Body of pancreas (tissue), 4 donors: ENCODE measurements at regions not wholly inside any gene's neighbourhood (a gene's known extent, or its start where the extent isn't known, plus 50 kb on each side); places are given as distances from the start of the nearest gene placed in this dataset.

ENCODE experiments used
- ATAC-seq: fragments of 150-250 bp; one replicate; pipeline ENCODE4 v1.9.1; 2016
- DNase-seq, 4 donors: peaks; one replicate each; pipeline ENCODE4 v3.0.0-alpha.2; 2019
- H3K27ac ChIP-seq, 4 donors: fragments of 200-600 bp; sonication (generic); 1 replicate in 3 of 4; 2 replicates in 1 of 4; pipeline versions ENCODE4 v1.5.1 to v1.6.1; 2016 to 2019; ENCODE audit warnings: mild to moderate bottlenecking in 1 of 4, mixed read lengths in 1 of 4, moderate library complexity in 1 of 4
- H3K27me3 ChIP-seq, 2 donors: fragments of 200-600 bp; sonication (generic); one replicate each; pipeline ENCODE4 v1.6.0; 2016; ENCODE audit warnings: mild to moderate bottlenecking in 1 of 2
- H3K36me3 ChIP-seq, 2 donors: fragments of 200-600 bp; sonication (generic); replicated peaks in 1 of 2; 2 replicates each; pipeline ENCODE4 v1.5.1; 2016; ENCODE audit warnings: low read depth in 2 of 2; ENCODE audit not compliant: insufficient read depth in 1 of 2
- H3K4me1 ChIP-seq: fragments of 200-600 bp; sonication (generic); one replicate; pipeline ENCODE4 v1.6.0; 2016
- H3K4me3 ChIP-seq, 2 donors: fragments of 200-600 bp; sonication (generic); 1 replicate in 1 of 2; 2 replicates in 1 of 2; pipeline ENCODE4 v1.5.1; 2016 to 2019
- H3K9me3 ChIP-seq, 3 donors: fragments of 200-600 bp; sonication (generic); 1 replicate in 2 of 3; 2 replicates in 1 of 3; pipeline ENCODE4 v1.5.1; 2016
- POLR2A ChIP-seq, 3 donors: fragments of 450-650 bp; IDR thresholded peaks; one replicate each; pipeline ENCODE4 v1.6.1; 2016; ENCODE audit warnings: antibody characterized with exemption in 3 of 3, mild to moderate bottlenecking in 2 of 3
- WGBS, 2 donors: methylation state at CpG; one replicate each; pipeline ENCODE4 v1.1.5; 2017; 5-methylcytosine and 5-hydroxymethylcytosine counted together
- intact Hi-C: fragments of 100-400 bp; cut with DNase I; formaldehyde crosslinking; loops from one replicate; pipeline ENCODE4 v1.15.1; 2023
- TF ChIP-seq, protein P1 (sequence below), 7 experiments: fragments of 450-650 bp in 4 of 7; fragments of 200-600 bp in 3 of 7; sonication (generic) in 3 of 7; IDR thresholded peaks; one replicate each; pipeline ENCODE4 v1.5.1; 2016 to 2019; ENCODE audit warnings: antibody characterized with exemption in 7 of 7

GRCh38 chr18:11276678-11277077 is 127.3 kb upstream of the PIEZO2 start:
- Histone ChIP-seq H3K4me1 (no peaks in the 10 kb centered on the region), H3K27me3 (no peaks in the 10 kb centered on the region), H3K9me3 (no peaks in the 10 kb centered on the region), H3K27ac (no peak overlapping the region), H3K4me3 (no peak overlapping the region), H3K36me3 (no peaks in the 10 kb centered on the region)
- TF ChIP-seq POLR2A (IDR thresholded peaks at IDR 0.05), result no peak
- TF ChIP-seq, protein P1, sequence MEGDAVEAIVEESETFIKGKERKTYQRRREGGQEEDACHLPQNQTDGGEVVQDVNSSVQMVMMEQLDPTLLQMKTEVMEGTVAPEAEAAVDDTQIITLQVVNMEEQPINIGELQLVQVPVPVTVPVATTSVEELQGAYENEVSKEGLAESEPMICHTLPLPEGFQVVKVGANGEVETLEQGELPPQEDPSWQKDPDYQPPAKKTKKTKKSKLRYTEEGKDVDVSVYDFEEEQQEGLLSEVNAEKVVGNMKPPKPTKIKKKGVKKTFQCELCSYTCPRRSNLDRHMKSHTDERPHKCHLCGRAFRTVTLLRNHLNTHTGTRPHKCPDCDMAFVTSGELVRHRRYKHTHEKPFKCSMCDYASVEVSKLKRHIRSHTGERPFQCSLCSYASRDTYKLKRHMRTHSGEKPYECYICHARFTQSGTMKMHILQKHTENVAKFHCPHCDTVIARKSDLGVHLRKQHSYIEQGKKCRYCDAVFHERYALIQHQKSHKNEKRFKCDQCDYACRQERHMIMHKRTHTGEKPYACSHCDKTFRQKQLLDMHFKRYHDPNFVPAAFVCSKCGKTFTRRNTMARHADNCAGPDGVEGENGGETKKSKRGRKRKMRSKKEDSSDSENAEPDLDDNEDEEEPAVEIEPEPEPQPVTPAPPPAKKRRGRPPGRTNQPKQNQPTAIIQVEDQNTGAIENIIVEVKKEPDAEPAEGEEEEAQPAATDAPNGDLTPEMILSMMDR (IDR thresholded peaks at IDR 0.05), result no peak
- ATAC-seq (no peak), DNase-seq (no peak)
- intact Hi-C loops, result no loop called here
- 36 to 56% methylated on average over 2 of the region's 2 CpGs for WGBS, 2 donors

- DNase-seq (no peak), ATAC-seq (no peak)
- intact Hi-C loops, result no loop called here
- H3K27ac ChIP-seq, result no peak overlapping the region
- no peak for TF ChIP-seq POLR2A (IDR thresholded peaks at IDR 0.05)
- TF ChIP-seq, protein P1 (IDR thresholded peaks at IDR 0.05), result no peak
- no peaks in the 10 kb centered on the region for H3K9me3 ChIP-seq
- H3K4me3 ChIP-seq, result no peak overlapping the region
- no peaks in the 10 kb centered on the region for H3K27me3 ChIP-seq
- WGBS, 2 donors, result 71 to 78% methylated on average over 6 of the region's 6 CpGs
- H3K4me1 ChIP-seq, result no peaks in the 10 kb centered on the region
- no peaks in the 10 kb centered on the region for H3K36me3 ChIP-seq
These were observed 124.9 kb upstream of the PIEZO2 start for GRCh38 chr18:11274144-11274794.

DNA sequence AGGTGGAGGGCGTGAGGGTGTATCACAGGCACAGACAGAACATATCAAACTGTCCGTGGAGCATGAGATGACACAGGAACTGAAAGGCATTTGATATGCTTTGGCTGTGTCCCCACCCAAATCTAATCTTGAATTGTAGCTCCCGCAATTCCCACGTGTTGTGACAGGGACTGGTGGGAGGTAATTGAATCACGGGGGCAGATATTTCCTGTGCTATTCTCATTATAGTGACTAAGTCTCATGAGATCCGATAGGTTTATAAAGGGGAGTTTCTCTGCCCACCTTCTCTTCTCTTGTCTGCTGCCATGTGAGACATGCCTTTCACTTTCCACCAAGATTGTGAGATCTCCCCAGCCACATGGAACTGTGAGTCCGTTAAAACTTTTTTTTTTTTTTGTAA is 123.1 kb upstream of the PIEZO2 start:
- Histone ChIP-seq H3K9me3 (no peaks in the 10 kb centered on the region), H3K27me3 (no peaks in the 10 kb centered on the region), H3K27ac (no peak overlapping the region), H3K36me3 (no peaks in the 10 kb centered on the region), H3K4me1 (no peaks in the 10 kb centered on the region), H3K4me3 (no peak overlapping the region)
- WGBS, 2 donors, result 42 to 60% methylated on average over 7 of the region's 7 CpGs
- TF ChIP-seq POLR2A (IDR thresholded peaks at IDR 0.05), result no peak
- TF ChIP-seq, protein P1 (IDR thresholded peaks at IDR 0.05), result no peak
- ATAC-seq (no peak), DNase-seq (no peak)
- intact Hi-C loops, result no loop called here

DNA sequence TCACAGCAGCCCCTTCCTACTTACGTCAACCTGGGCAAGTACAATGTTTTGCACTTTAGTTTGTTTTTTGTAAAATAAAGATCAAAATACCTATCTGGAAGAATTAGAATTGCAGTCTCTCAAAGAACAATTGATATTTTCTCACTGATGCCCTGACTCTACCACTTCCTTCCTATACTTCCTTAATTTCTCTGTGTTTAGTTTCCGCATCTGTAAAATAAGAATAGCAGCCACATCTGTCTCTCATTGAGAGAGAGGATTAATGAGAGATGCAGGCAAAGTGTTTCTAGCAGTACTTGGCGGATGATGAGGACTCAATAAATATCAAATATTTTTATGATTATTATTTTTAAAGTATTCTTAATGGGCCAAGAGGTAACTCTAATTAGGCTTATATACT is 122.6 kb upstream of the PIEZO2 start:
- ATAC-seq (no peak), DNase-seq (no peak)
- Histone ChIP-seq H3K4me1 (no peaks in the 10 kb centered on the region), H3K27me3 (no peaks in the 10 kb centered on the region), H3K27ac (no peak overlapping the region), H3K9me3 (no peaks in the 10 kb centered on the region), H3K36me3 (no peaks in the 10 kb centered on the region), H3K4me3 (no peak overlapping the region)
- no peak for TF ChIP-seq POLR2A (IDR thresholded peaks at IDR 0.05)
- TF ChIP-seq, protein P1 (IDR thresholded peaks at IDR 0.05), result no peak
- intact Hi-C loops, result no loop called here
- WGBS, 2 donors, result 32 to 40% methylated on average over 3 of the region's 3 CpGs

GRCh38 chr18:11269257-11269656 is 119.9 kb upstream of the PIEZO2 start:
- H3K27me3 ChIP-seq, result no peaks in the 10 kb centered on the region

More at GRCh38 chr18:11269257-11269656, 119.9 kb upstream of the PIEZO2 start:
- ATAC-seq (no peak), DNase-seq (peak in 1 of 4 donors; percentile 3)
- no peaks in the 10 kb centered on the region for H3K4me1 ChIP-seq
- no peak overlapping the region for H3K4me3 ChIP-seq
- no peak overlapping the region for H3K27ac ChIP-seq
- H3K9me3 ChIP-seq, result no peaks in the 10 kb centered on the region
- intact Hi-C loops, result no loop called here
- WGBS, 2 donors, result 45 to 53% methylated on average over 8 of the region's 8 CpGs
- TF ChIP-seq, protein P1 (IDR thresholded peaks at IDR 0.05), result no peak
- no peak for TF ChIP-seq POLR2A (IDR thresholded peaks at IDR 0.05)
- no peaks in the 10 kb centered on the region for H3K36me3 ChIP-seq
